ENCODE measurements at regions not wholly inside any gene's neighbourhood (a gene's known extent, or its start where the extent isn't known, plus 50 kb on each side); places are given as distances from the start of the nearest gene placed in this dataset.

DNA sequence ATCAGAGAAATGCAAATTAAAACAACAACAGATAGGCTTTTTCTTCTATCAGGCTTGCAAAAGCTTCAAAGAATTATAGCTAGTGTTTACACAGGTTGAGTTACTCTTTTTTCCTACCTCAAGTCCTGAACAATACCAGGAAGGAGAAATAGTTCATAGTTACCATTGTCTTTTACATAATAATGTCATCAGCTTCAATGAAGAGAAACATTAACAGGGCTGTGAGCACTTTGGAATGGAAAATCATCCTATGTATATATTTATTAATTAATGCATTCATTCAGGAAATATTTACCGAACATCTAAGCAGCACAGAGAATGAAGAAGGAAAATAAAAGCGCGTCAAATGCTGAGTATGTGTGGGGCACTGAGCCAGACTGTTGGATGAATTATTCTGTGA is 197.3 kb downstream of the ZBTB18 start:
- 60 to 79% methylated on average over 3 of the region's 3 CpGs for WGBS, 2 donors (ENCODE audit: low coverage in 1 of 2)
- no peaks in the 10 kb centered on the region for H3K9me3 ChIP-seq
- H3K27me3 ChIP-seq = no peaks in the 10 kb centered on the region
- no peak overlapping the region for H3K4me3 ChIP-seq
- H3K27ac ChIP-seq = no peak overlapping the region
- H3K4me1 ChIP-seq = no peaks in the 10 kb centered on the region
- no peaks in the 10 kb centered on the region for H3K36me3 ChIP-seq
- TF ChIP-seq POLR2A (IDR thresholded peaks at IDR 0.05) (no peak), EP300 (IDR thresholded peaks at IDR 0.05) (no peak), POLR2AphosphoS5 (IDR thresholded peaks at IDR 0.05) (no peak)
- TF ChIP-seq, protein P1, sequence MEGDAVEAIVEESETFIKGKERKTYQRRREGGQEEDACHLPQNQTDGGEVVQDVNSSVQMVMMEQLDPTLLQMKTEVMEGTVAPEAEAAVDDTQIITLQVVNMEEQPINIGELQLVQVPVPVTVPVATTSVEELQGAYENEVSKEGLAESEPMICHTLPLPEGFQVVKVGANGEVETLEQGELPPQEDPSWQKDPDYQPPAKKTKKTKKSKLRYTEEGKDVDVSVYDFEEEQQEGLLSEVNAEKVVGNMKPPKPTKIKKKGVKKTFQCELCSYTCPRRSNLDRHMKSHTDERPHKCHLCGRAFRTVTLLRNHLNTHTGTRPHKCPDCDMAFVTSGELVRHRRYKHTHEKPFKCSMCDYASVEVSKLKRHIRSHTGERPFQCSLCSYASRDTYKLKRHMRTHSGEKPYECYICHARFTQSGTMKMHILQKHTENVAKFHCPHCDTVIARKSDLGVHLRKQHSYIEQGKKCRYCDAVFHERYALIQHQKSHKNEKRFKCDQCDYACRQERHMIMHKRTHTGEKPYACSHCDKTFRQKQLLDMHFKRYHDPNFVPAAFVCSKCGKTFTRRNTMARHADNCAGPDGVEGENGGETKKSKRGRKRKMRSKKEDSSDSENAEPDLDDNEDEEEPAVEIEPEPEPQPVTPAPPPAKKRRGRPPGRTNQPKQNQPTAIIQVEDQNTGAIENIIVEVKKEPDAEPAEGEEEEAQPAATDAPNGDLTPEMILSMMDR (IDR thresholded peaks at IDR 0.05) = no peak
- ATAC-seq = no peak

DNA sequence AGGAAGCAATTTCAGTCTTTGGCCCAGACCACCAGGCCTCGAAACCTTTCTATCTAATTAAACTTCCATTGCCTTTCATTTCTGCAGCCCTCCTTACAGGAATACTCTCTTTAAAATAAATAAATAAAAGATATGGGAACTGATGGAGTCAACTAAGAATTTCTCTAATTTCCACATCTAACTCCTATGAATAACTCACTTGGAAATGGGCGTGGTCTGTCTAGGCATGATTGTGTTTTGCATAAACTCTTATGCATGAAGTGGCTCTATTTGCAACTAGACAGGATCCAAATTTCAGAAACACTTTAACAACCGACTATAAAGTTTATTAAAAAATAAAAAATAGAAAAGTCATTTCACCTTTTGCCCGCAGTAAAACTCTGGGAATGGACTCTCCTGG is 199.5 kb downstream of the ADSS2 start:
- Histone ChIP-seq H3K4me3 (no peak overlapping the region), H3K9me3 (peaks cover 0 to 6% (median 0%) of the 10 kb centered on the region in 3 donors), H3K4me1 (no peaks in the 10 kb centered on the region), H3K27ac (no peak overlapping the region), H3K36me3 (no peaks in the 10 kb centered on the region), H3K27me3 (peaks cover 5% of the 10 kb centered on the region)
- ATAC-seq = no peak
- 88 to 100% methylated on average over 3 to 4 of the region's 4 CpGs for WGBS, 2 donors (ENCODE audit: low coverage in 1 of 2)
- no peak for TF ChIP-seq POLR2A (IDR thresholded peaks at IDR 0.05)

DNA sequence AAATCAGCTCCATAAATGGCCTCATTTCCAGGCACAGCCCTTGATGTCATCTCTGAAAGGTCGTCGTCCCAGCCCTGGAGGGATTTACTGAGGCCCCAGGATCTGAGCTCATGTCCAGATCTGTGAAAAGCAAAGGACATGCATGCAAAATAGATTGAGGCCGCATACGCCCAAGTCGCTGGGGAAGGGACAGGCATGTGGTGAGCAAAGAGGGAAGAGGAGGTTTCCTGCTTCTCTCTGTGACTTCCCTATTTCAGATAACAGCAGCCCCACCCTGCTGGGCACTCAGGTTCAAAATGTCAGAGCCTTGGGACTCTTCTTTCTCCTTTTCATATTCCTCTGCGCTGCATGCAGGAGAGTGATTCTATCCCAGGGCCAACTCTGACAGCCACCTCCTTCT is 197.2 kb downstream of the ADSS2 start:
- TF ChIP-seq EP300 (IDR thresholded peaks at IDR 0.05) (no peak), POLR2AphosphoS5 (IDR thresholded peaks at IDR 0.05) (no peak), POLR2A (IDR thresholded peaks at IDR 0.05) (no peak)
- TF ChIP-seq, protein P1 (IDR thresholded peaks at IDR 0.05) = no peak
- H3K36me3 ChIP-seq = no peaks in the 10 kb centered on the region
- 64 to 100% methylated on average over 1 to 3 of the region's 6 CpGs for WGBS, 2 donors (ENCODE audit: low coverage in 1 of 2)

DNA sequence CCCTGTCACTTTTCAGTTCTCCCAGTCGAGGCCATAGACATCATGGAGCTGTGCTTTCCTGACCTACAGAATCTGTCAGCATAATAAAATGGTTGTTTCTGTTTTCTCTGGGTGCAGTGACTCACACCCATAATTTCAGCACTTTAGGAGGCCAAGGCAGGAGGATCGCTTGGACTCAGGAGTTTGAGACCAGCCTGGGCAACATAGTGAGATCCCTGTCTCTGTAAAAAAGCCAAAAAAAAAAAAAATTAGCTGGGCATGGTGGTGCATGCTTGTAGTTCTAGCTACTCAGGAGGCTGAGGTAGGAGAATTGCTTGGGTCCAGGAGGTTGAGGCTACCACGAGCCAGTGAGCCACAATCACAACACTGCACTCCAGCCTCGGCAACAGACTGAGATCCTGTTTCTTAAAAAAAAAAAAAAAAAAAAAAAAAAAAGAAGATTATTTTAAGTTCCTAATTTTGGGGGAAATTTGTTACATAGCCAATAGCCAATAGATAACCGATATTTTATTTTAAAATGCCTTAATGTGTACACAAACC is 196.2 kb downstream of the ADSS2 start:
- H3K4me3 ChIP-seq = no peak overlapping the region
- H3K9me3 ChIP-seq = peaks cover 0 to 6% (median 0%) of the 10 kb centered on the region in 3 donors
- H3K36me3 ChIP-seq = no peaks in the 10 kb centered on the region
- no peak for ATAC-seq
- peaks cover 9% of the 10 kb centered on the region for H3K27me3 ChIP-seq
- TF ChIP-seq, protein P1 (IDR thresholded peaks at IDR 0.05) = no peak
- TF ChIP-seq EP300 (IDR thresholded peaks at IDR 0.05) (no peak), POLR2AphosphoS5 (IDR thresholded peaks at IDR 0.05) (no peak), POLR2A (IDR thresholded peaks at IDR 0.05) (no peak)
- no peak overlapping the region for H3K27ac ChIP-seq
- 84 to 92% methylated on average over 4 of the region's 5 CpGs for WGBS, 2 donors (ENCODE audit: low coverage in 1 of 2)
- H3K4me1 ChIP-seq = no peaks in the 10 kb centered on the region

More for the DNA sequence above, 197.2 kb downstream of the ADSS2 start:
- Histone ChIP-seq H3K4me1 (no peaks in the 10 kb centered on the region), H3K27ac (no peak overlapping the region), H3K27me3 (peaks cover 9% of the 10 kb centered on the region), H3K9me3 (peaks cover 0 to 6% (median 0%) of the 10 kb centered on the region in 3 donors), H3K4me3 (no peak overlapping the region)
- peak; percentile 43 for ATAC-seq

DNA sequence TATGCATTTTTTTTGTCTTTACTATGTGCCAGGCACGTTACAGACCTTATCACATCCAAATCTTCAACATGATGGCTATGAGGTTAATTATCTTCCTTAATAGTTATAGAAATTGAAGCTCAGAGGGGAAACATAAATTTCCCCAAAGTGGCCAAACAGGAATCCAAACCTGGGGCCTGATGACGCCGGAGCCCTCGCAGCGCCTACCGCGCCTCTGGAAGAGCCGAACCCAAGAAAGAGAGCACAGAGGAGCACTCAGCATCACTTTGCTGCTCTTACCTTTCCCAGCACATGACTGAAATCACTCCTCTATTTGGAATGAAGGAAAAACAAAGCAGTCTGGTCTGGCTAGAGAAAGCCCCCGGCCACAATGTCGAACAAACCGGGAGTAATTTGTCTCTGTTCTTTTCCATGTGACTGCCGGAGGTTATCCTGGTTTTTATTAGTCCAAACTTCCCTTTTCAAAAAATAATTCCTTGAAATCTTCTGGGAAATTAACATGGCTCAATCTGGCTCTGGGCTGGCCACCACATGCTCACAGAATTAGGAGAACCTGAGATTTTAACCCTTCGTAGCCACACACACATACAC is 195.5 kb downstream of the ADSS2 start:
- TF ChIP-seq POLR2AphosphoS5 (IDR thresholded peaks at IDR 0.05) = no peak
- no peak for TF ChIP-seq EP300 (IDR thresholded peaks at IDR 0.05)
- TF ChIP-seq, protein P1 (IDR thresholded peaks at IDR 0.05) = no peak
- no peak for TF ChIP-seq POLR2A (IDR thresholded peaks at IDR 0.05)
- no peak overlapping the region for H3K27ac ChIP-seq
- no peaks in the 10 kb centered on the region for H3K36me3 ChIP-seq
- H3K4me3 ChIP-seq = no peak overlapping the region
- ATAC-seq = no peak
- peaks cover 9% of the 10 kb centered on the region for H3K27me3 ChIP-seq
- H3K4me1 ChIP-seq = no peaks in the 10 kb centered on the region
- 74 to 77% methylated on average over 13 of the region's 13 CpGs for WGBS, 2 donors (ENCODE audit: low coverage in 1 of 2)
- H3K9me3 ChIP-seq = peaks cover 0 to 6% (median 0%) of the 10 kb centered on the region in 3 donors
